Progenitor cell of endocrine pancreas (in vitro differentiated cells): ENCODE measurements at regions not wholly inside any gene's neighbourhood (a gene's known extent, or its start where the extent isn't known, plus 50 kb on each side); places are given as distances from the start of the nearest gene placed in this dataset.

Source experiments
- DNase-seq: peaks from one replicate; pipeline ENCODE4 v3.0.0; 2021; ENCODE audit warnings: low spot score; ENCODE audit not compliant: unreplicated experiment
- H3K27ac Mint-ChIP-seq: 2 replicates; pipeline ENCODE4 v1.8.0; 2021; ENCODE audit warnings: mild to moderate bottlenecking, moderate library complexity, mixed read lengths
- H3K27me3 Mint-ChIP-seq: 2 replicates; pipeline ENCODE4 v1.8.0; 2021; ENCODE audit warnings: mixed read lengths
- H3K36me3 Mint-ChIP-seq: 2 replicates; pipeline ENCODE4 v1.8.0; 2022; ENCODE audit warnings: mixed read lengths; ENCODE audit not compliant: insufficient read depth
- H3K4me1 Mint-ChIP-seq: 2 replicates; pipeline ENCODE4 v1.8.0; 2021; ENCODE audit warnings: low read depth, mixed read lengths
- H3K4me3 Mint-ChIP-seq: 2 replicates; pipeline ENCODE4 v1.8.0; 2021; ENCODE audit warnings: low read depth, mild to moderate bottlenecking, moderate library complexity, mixed read lengths
- H3K9me3 Mint-ChIP-seq: 2 replicates; pipeline ENCODE4 v1.8.0; 2021; ENCODE audit warnings: low read depth, mixed read lengths
- TF ChIP-seq, protein P1 (sequence below): fragments of 200-600 bp; sonication (generic); IDR thresholded peaks from one replicate; pipeline ENCODE4 v1.5.0; 2021; ENCODE audit warnings: antibody characterized with exemption, mild to moderate bottlenecking; ENCODE audit not compliant: unreplicated experiment

- no peak overlapping the region for H3K4me3 Mint-ChIP-seq
- no peaks in the 10 kb centered on the region for H3K36me3 Mint-ChIP-seq
- no peaks in the 10 kb centered on the region for H3K27me3 Mint-ChIP-seq
- H3K4me1 Mint-ChIP-seq: peaks cover 4% of the 10 kb centered on the region
- H3K9me3 Mint-ChIP-seq: no peaks in the 10 kb centered on the region
- DNase-seq: no peak
- H3K27ac Mint-ChIP-seq: no peak overlapping the region
- TF ChIP-seq, protein P1, sequence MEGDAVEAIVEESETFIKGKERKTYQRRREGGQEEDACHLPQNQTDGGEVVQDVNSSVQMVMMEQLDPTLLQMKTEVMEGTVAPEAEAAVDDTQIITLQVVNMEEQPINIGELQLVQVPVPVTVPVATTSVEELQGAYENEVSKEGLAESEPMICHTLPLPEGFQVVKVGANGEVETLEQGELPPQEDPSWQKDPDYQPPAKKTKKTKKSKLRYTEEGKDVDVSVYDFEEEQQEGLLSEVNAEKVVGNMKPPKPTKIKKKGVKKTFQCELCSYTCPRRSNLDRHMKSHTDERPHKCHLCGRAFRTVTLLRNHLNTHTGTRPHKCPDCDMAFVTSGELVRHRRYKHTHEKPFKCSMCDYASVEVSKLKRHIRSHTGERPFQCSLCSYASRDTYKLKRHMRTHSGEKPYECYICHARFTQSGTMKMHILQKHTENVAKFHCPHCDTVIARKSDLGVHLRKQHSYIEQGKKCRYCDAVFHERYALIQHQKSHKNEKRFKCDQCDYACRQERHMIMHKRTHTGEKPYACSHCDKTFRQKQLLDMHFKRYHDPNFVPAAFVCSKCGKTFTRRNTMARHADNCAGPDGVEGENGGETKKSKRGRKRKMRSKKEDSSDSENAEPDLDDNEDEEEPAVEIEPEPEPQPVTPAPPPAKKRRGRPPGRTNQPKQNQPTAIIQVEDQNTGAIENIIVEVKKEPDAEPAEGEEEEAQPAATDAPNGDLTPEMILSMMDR: no peak
Measured at GRCh38 chr13:105721016-105721415, 814.4 kb downstream of the EFNB2 start.

DNA sequence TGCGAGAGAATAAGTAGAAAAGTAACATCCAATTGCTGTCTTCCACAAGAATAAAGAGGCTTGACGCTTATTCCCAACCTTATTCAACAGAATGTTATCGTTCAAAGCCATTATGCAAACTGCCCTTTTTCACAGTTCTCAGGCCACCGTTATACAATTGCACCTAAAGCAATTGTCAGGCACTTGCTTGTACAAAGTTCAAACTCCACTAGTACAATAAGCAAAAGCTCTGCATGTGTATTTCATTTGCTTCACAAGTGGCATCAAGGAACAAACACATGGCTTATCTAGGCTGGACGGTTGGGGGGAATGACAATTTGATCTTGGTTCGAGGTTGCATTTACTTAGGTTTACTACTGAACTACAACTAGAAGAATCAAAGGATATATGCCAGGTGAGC, 815.6 kb downstream of the EFNB2 start:
- Mint-ChIP-seq H3K36me3 (no peaks in the 10 kb centered on the region), H3K27ac (no peak overlapping the region), H3K4me3 (no peak overlapping the region), H3K27me3 (no peaks in the 10 kb centered on the region), H3K4me1 (peaks cover 4% of the 10 kb centered on the region), H3K9me3 (no peaks in the 10 kb centered on the region)
- DNase-seq: no peak
- TF ChIP-seq, protein P1: no peak

- Mint-ChIP-seq H3K4me3 (no peak overlapping the region), H3K4me1 (no peaks in the 10 kb centered on the region), H3K9me3 (peaks cover 5% of the 10 kb centered on the region), H3K27ac (no peak overlapping the region), H3K36me3 (no peaks in the 10 kb centered on the region), H3K27me3 (no peaks in the 10 kb centered on the region)
- no peak for DNase-seq
- TF ChIP-seq, protein P1: no peak
Measured at GRCh38 chr13:105709181-105709580, 826.3 kb downstream of the EFNB2 start.

- no peak for DNase-seq
- TF ChIP-seq, protein P1: no peak
- H3K36me3 Mint-ChIP-seq: no peaks in the 10 kb centered on the region
- H3K4me1 Mint-ChIP-seq: peaks cover 2% of the 10 kb centered on the region
- no peak overlapping the region for H3K4me3 Mint-ChIP-seq
- H3K27ac Mint-ChIP-seq: no peak overlapping the region
- no peaks in the 10 kb centered on the region for H3K27me3 Mint-ChIP-seq
- H3K9me3 Mint-ChIP-seq: no peaks in the 10 kb centered on the region
Measured at GRCh38 chr13:105703843-105704242, 831.6 kb downstream of the EFNB2 start.

- TF ChIP-seq, protein P1: no peak
- no peak for DNase-seq
- H3K36me3 Mint-ChIP-seq: no peaks in the 10 kb centered on the region
- no peak overlapping the region for H3K4me3 Mint-ChIP-seq
- H3K27ac Mint-ChIP-seq: no peak overlapping the region
- no peaks in the 10 kb centered on the region for H3K9me3 Mint-ChIP-seq
- H3K4me1 Mint-ChIP-seq: peaks cover 2% of the 10 kb centered on the region
- no peaks in the 10 kb centered on the region for H3K27me3 Mint-ChIP-seq
Measured at GRCh38 chr13:105702441-105702840, 833.0 kb downstream of the EFNB2 start.
